GM12878 (cell line): ENCODE measurements at regions not wholly inside any gene's neighbourhood (a gene's known extent, or its start where the extent isn't known, plus 50 kb on each side); places are given as distances from the start of the nearest gene placed in this dataset.

Source experiments
- CHD1 ChIP-seq: IDR thresholded peaks from 2 replicates; pipeline ENCODE4 v1.6.1; 2012; ENCODE audit warnings: low read depth, low read length, improper control_type of control experiment
- ESRRA ChIP-seq: IDR thresholded peaks from 2 replicates; pipeline ENCODE4 v1.6.1; 2012; ENCODE audit warnings: mild to moderate bottlenecking, low read length, improper control_type of control experiment

DNA sequence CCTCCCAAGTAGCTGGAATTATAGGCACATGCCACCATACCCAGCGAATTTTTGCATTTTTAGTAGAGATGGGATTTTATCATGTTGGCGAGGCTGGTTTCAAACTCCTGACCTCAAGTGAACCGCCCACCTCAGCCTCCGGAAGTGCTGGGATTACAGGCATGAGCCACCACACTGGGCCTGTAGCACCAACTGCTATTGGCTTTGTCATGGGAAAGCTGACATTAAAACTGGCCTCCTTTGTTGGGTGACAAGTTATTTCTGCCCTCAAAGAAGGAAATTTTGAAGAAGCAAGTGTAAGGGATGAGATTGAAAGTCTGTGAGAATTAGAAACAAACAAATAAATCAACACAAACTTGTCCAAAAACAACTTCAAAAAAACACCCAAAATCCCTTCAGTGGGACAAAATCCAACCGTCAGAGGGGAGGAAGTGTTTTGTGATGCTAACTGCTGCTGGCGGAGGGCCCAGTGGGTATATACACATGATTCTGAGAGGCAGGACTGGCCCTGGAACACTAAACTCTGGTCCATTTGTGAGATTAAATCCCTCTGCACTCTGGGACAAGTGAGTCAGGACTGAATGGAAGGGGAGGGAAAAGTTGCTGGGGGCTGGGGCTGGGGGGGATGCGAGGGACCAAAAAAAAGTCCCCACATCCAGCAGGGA lies 87.5 kb upstream of the NAA20 start:
- TF ChIP-seq CHD1 (no peak), ESRRA (no peak)
